HG03571 (cell line): ENCODE measurements at regions not wholly inside any gene's neighbourhood (a gene's known extent, or its start where the extent isn't known, plus 50 kb on each side); places are given as distances from the start of the nearest gene placed in this dataset.
"Not testable (repeated sequence)": the region's sequence is repeated elsewhere in the genome, so short reads cannot be mapped to it uniquely, and the experiment has no call there.

ENCODE experiments used
- ATAC-seq: cut with Tn5 transposase; IDR thresholded peaks from one replicate; pipeline ENCODE4 v1.9.1; 2021; ENCODE audit not compliant: unreplicated experiment

GRCh38 chr6:20263059-20263458, 50.8 kb upstream of the MBOAT1 start:
- no peak for ATAC-seq

- no peak for ATAC-seq
Observed at GRCh38 chr6:20265842-20266241, 53.6 kb upstream of the MBOAT1 start.

- no peak for ATAC-seq
Observed at GRCh38 chr6:20266851-20267608, 54.8 kb upstream of the MBOAT1 start.

GRCh38 chr6:20269181-20269580, 56.9 kb upstream of the MBOAT1 start:
- no peak for ATAC-seq

- ATAC-seq: no peak
Observed at GRCh38 chr6:20271818-20272217, 59.5 kb upstream of the MBOAT1 start.

- ATAC-seq: no peak
Observed at GRCh38 chr6:20274137-20274536, 61.9 kb upstream of the MBOAT1 start.

DNA sequence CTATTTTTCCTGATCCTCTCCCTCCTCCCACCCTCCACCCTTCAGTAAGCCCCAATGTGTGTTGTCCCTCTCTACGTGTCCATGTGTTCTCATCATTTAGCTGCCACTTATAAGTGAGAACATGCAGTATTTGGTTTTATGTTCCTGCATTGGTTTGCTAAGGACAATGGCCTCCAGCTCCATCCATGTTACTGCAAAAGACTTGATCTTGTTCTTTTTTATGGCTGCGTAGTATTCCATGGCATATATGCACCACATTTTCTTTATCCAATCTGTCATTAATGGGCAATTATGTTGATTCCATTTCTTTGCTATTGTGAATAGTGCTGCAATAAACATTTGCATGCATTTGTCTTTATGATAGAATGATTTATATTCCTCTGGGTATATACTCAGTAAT, 63.6 kb upstream of the MBOAT1 start:
- ATAC-seq: not testable (repeated sequence)

DNA sequence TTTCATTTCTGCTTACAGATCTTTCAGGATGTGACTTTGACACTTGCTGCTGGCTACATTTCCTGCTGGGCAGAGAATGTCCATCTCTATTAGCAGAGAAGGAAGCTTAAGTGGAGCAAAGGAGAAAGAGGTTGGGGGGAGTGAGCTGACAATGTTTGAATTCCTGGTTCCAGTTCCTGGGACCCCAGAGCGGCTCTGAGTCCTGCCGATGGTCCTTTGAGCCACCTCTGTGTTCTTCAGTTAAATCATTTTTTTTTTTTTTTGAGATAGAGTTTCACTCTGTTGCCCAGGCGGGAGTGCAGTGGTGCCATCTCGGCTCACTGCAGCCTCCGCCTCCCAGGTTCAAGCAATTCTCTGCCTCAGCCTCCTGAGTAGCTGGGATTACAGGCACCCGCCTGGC, 65.5 kb upstream of the MBOAT1 start:
- not testable (repeated sequence) for ATAC-seq

GRCh38 chr6:20279051-20279450, 66.8 kb upstream of the MBOAT1 start:
- no peak for ATAC-seq

- no peak for ATAC-seq
Observed at GRCh38 chr6:20279608-20280287, 67.5 kb upstream of the MBOAT1 start.

- ATAC-seq: no peak
Observed at GRCh38 chr6:20280288-20280621, 68.0 kb upstream of the MBOAT1 start.

DNA sequence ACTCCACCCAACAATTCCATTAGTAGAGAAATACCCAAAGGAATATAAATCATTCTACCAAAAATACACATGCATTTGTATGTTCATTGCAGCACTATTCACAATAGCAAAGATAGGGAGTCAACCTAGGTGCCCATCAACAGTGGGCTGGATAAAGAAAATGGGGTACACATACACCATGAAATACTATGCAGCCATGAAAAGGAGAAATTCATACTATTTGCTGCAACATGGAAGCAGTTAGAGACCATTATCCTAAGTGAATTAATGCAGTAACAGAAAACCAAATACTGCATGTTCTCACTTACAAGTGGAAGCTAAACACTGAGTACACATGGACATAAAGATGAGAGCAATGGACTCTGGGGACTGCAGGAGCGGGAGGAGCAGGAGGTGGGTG, 72.4 kb upstream of the MBOAT1 start:
- no peak for ATAC-seq

GRCh38 chr6:20286968-20287565, 74.8 kb upstream of the MBOAT1 start:
- ATAC-seq: no peak

DNA sequence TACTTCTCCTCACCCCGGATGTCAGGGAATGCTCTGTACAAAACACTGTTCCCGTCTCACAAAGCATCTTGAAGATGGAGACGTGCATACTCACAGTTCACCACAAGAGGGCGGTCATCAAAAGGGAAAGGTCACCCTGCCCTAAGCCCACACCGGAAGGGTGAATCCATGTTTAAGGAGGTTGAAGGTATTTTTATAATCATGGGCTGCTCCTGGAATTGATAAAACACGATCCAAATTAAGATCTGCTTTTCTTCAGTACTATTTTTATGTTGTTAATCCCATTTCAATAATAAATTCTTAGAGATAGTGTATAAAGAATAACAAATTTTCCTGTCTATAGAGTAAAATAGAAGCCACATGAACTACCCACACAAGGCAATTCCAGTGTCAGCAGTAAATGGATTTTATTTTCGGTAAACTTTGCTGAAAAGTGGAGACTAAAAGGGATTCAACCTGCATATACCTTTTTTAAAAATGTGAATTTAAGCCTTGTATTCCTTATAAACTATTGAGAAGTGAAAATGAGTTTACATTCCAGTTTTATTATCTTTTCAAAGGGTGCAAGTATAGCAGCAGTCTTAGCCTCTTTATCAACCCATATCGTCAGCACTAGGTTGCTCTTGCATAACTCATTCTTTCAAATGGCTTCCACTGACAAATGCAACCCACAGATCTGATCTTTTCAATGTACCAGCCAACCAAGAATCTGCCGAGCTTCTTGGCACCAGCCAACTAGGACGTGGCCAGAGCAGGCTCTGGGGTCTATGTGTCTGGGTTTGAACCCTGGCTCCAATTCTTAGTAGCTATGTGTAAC, 79.7 kb upstream of the MBOAT1 start:
- peak; percentile 80 for ATAC-seq

DNA sequence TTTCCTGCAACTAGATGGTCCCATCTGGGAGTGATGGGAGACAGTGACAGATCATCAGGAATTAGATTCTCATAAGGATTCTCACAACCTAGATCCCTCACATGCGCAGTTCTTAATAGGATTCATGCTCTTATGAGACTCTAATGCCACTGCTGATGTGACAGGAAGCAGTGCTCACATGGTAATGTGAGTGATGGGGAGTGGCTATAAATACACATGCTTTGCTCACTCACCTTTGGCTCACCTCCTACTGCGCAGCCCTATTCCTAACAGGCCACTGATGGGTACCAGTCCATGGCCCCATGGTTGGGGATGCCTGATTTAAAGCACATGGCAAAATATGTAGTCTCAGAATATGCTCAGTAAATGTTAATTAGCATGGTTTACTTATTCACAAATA, 80.6 kb upstream of the MBOAT1 start:
- no peak for ATAC-seq

DNA sequence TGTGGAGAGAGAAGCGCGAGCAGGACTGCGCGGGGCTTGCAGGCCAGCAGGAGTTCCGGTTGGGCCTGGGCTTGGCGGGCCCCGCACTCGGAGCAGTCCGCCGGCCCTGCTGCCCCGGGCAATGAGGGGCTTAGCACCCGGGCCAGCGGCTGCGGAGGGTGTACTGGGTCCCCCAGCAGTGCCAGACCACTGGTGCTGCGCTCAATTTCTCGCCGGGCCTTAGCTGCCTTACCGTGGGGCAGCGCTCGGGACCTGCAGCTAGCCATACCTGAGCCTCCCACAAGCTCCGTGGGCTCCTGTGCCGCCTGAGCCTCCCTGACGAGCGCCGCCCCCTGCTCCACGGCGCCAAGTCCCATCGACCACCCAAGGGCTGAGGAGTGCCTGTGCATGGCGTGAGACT, 89.0 kb upstream of the MBOAT1 start:
- ATAC-seq: no peak

DNA sequence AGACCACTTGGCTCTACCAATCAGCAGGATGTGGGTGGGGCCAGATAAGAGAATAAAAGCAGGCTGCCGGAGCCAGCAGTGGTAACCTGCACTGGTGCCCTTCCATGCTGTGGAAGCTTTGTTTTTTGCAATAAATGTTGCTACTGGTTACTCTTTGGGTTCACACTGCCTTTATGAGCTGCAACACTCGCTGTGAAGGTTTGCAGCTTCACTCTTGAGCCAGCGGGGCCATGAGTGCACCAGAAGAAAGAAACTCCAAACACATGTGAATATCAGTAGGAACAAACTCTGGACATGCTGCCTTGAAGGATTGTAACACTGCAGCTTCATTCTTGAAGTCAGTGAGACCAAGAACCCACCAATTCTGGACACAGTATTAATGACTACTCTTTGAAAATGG, 89.9 kb upstream of the MBOAT1 start:
- ATAC-seq: no peak

GRCh38 chr6:20302702-20303251, 90.5 kb upstream of the MBOAT1 start:
- ATAC-seq: no peak

GRCh38 chr6:20306491-20306890, 94.2 kb upstream of the MBOAT1 start:
- ATAC-seq: no peak

- no peak for ATAC-seq
Observed at GRCh38 chr6:20309186-20309585, 92.5 kb upstream of the E2F3 start.

DNA sequence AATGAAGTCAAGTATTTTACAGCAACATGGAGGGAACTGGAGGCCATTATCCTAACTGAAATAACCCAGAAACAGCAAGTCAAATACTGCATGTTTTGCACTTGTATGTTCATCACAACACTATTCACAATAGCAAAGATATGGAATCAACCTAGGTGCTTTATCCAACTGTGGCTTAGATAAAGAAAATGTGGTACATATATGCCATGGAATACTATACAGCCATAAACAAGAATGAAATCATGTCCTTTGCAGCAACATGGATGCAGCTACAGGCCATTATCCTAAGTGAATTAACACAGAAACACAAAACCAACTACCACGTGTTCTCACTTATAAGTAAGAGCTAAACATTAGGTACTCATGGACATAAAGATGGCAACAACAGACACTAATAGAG, 91.5 kb upstream of the E2F3 start:
- no peak for ATAC-seq
